ENCODE measurements at regions not wholly inside any gene's neighbourhood (a gene's known extent, or its start where the extent isn't known, plus 50 kb on each side); places are given as distances from the start of the nearest gene placed in this dataset.

- Mint-ChIP-seq H3K27ac (no peak overlapping the region), H3K27me3 (ENCODE audit: insufficient read depth) (peaks cover 3% of the 10 kb centered on the region; the same call in 1 of the 2 replicates), H3K36me3 (ENCODE audit: low read depth) (no peaks in the 10 kb centered on the region), H3K9me3 (no peaks in the 10 kb centered on the region), H3K4me3 (no peak overlapping the region), H3K4me1 (ENCODE audit: low read depth) (no peaks in the 10 kb centered on the region)
- no peak for TF ChIP-seq CTCF (IDR thresholded peaks at IDR 0.05)
- DNase-seq = no peak
Measured at GRCh38 chr20:7817286-7817685, 123.0 kb downstream of the HAO1 start.

GRCh38 chr20:7818477-7818876, 121.8 kb downstream of the HAO1 start:
- H3K9me3 Mint-ChIP-seq = no peaks in the 10 kb centered on the region
- TF ChIP-seq CTCF (IDR thresholded peaks at IDR 0.05) = no peak
- no peak overlapping the region for H3K27ac Mint-ChIP-seq
- DNase-seq = no peak
- H3K4me1 Mint-ChIP-seq (ENCODE audit: low read depth) = no peaks in the 10 kb centered on the region
- no peak overlapping the region for H3K4me3 Mint-ChIP-seq
- no peaks in the 10 kb centered on the region for H3K36me3 Mint-ChIP-seq (ENCODE audit: low read depth)
- H3K27me3 Mint-ChIP-seq (ENCODE audit: insufficient read depth) = peaks cover 3% of the 10 kb centered on the region; the same call in 1 of the 2 replicates

GRCh38 chr20:7820897-7821296, 119.4 kb downstream of the HAO1 start:
- no peak for TF ChIP-seq CTCF (IDR thresholded peaks at IDR 0.05)
- peaks cover 3% of the 10 kb centered on the region; the same call in 1 of the 2 replicates for H3K27me3 Mint-ChIP-seq (ENCODE audit: insufficient read depth)
- no peaks in the 10 kb centered on the region for H3K36me3 Mint-ChIP-seq (ENCODE audit: low read depth)
- no peak for DNase-seq
- H3K4me1 Mint-ChIP-seq (ENCODE audit: low read depth) = no peaks in the 10 kb centered on the region
- no peak overlapping the region for H3K4me3 Mint-ChIP-seq
- H3K27ac Mint-ChIP-seq = no peak overlapping the region
- H3K9me3 Mint-ChIP-seq = no peaks in the 10 kb centered on the region

- no peak for TF ChIP-seq CTCF (IDR thresholded peaks at IDR 0.05)
- no peaks in the 10 kb centered on the region for H3K4me1 Mint-ChIP-seq (ENCODE audit: low read depth)
- no peaks in the 10 kb centered on the region for H3K36me3 Mint-ChIP-seq (ENCODE audit: low read depth)
- DNase-seq = no peak
- no peak overlapping the region for H3K27ac Mint-ChIP-seq
- H3K4me3 Mint-ChIP-seq = no peak overlapping the region
- no peaks in the 10 kb centered on the region for H3K9me3 Mint-ChIP-seq
- H3K27me3 Mint-ChIP-seq (ENCODE audit: insufficient read depth) = peaks cover 3% of the 10 kb centered on the region; the same call in 1 of the 2 replicates
Measured at GRCh38 chr20:7822772-7823171, 117.5 kb downstream of the HAO1 start.

GRCh38 chr20:7828437-7828836, 111.8 kb downstream of the HAO1 start:
- H3K36me3 Mint-ChIP-seq (ENCODE audit: low read depth) = no peaks in the 10 kb centered on the region
- no peak overlapping the region for H3K27ac Mint-ChIP-seq
- H3K9me3 Mint-ChIP-seq = no peaks in the 10 kb centered on the region
- H3K4me1 Mint-ChIP-seq (ENCODE audit: low read depth) = no peaks in the 10 kb centered on the region; the same call in 1 of the 2 replicates
- H3K27me3 Mint-ChIP-seq (ENCODE audit: insufficient read depth) = peaks cover 2% of the 10 kb centered on the region; the same call in 1 of the 2 replicates
- no peak for DNase-seq
- H3K4me3 Mint-ChIP-seq = no peak overlapping the region
- no peak for TF ChIP-seq CTCF (IDR thresholded peaks at IDR 0.05)

GRCh38 chr20:7829031-7829430, 111.2 kb downstream of the HAO1 start:
- no peak for DNase-seq
- Mint-ChIP-seq H3K9me3 (peaks cover under 1% of the 10 kb centered on the region), H3K4me1 (ENCODE audit: low read depth) (no peaks in the 10 kb centered on the region; the same call in 1 of the 2 replicates), H3K27ac (no peak overlapping the region), H3K27me3 (ENCODE audit: insufficient read depth) (peaks cover 2% of the 10 kb centered on the region; the same call in 1 of the 2 replicates), H3K36me3 (ENCODE audit: low read depth) (no peaks in the 10 kb centered on the region; the same call in 1 of the 2 replicates), H3K4me3 (no peak overlapping the region)
- no peak for TF ChIP-seq CTCF (IDR thresholded peaks at IDR 0.05)

Measured in HFFc6 (cell line).